GM19468 (cell line): ENCODE measurements at regions not wholly inside any gene's neighbourhood (a gene's known extent, or its start where the extent isn't known, plus 50 kb on each side); places are given as distances from the start of the nearest gene placed in this dataset.

Experiments used
- ATAC-seq: cut with Tn5 transposase; IDR thresholded peaks from one replicate; pipeline ENCODE4 v1.9.1; 2021; ENCODE audit warnings: mild to moderate bottlenecking, moderate library complexity, moderate number of reproducible peaks; ENCODE audit not compliant: unreplicated experiment; ENCODE audit errors: extremely low read depth

DNA sequence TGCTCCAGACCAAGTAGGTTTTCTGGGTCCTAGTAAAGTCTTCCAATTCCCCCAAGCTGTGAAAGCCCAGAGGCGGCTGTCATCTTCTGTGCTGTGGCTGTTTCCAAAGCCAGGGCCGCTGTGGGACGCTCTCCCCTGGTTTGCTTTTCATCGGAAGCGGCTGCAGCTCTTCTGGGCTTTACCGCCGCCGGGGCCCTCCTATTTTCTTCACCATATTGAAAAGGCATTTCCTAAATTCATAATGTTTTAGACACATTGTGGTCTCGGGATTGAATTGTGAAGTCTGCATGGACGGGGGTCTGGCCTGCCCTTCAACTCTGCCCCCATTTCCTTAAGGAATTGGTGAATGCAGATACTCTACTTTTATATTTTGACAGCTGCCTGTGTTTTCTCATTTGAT is 551.4 kb upstream of the MGMT start:
- no peak for ATAC-seq

- ATAC-seq, result no peak
These were observed 550.7 kb upstream of the MGMT start for GRCh38 chr10:128916383-128916782.

DNA sequence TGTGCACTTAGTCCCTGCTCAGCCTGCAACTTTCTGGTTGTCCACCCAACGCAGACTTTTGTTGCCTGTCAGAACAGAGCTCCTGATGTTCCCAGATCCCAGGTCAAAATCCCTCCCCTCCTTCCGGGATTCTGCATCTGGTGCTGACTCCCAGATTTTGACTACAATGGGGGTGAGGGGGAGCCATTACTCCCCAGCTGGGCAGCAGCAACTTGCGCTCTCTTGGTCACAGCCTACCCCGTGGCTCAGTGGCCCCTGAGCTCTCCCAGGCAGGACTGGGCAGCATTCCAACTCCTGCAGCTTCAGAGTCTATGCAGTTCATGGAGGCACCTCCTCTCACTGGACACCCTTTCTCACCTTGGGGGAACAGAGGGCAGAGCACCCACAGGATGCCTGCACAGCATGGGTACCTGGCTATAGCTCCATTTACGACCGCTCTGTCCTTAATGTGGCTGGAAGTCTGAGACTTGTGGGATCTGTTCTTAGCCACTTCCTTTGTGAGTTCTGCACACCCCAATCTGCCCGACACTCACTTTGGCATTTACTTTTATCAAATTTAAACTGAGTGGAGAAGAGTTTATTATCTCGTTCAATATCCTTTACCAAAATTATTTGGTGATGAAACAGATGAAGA is 545.5 kb upstream of the MGMT start:
- ATAC-seq, result no peak

DNA sequence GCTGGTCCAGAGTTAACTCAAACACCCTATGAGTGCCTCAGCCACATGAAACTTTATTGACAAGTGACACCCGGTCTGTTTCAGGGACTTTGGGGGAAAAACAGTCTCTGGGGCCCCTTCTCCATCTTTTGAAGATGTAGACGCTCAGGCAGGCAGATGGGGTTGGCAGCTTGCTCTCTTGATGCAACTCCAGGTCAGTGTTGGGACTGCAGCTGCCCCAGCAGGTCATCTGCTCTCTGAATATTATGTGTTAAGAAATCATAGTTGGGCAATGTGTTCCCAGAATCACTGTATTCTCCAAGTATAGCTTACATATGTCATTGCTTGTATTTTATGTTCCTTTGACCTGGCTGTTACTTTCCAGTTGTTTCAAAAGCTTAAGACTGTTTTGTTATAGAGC is 544.9 kb upstream of the MGMT start:
- ATAC-seq, result no peak

GRCh38 chr10:128922619-128923196 is 544.3 kb upstream of the MGMT start:
- ATAC-seq, result no peak

DNA sequence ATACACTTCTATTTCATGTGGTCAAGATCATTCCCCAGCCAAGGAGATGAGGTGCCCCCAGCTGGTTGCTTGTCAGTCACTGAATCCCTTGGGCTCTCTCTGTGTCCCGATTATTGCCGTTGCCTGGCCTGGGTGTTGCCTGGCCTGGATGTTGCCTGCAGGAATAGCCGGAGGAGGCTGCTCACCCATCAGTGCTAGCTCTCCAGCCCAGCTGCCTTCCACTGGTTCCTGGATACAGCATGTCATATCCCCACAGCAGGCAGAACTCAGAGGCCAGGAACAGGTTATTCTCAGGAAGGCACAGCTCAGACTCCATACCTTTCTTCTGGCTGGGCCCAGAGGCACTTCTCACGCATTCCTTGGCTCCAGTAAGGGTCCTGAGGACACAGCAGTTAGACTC is 542.1 kb upstream of the MGMT start:
- no peak for ATAC-seq

- no peak for ATAC-seq
These were observed 540.3 kb upstream of the MGMT start for GRCh38 chr10:128926711-128927110.

DNA sequence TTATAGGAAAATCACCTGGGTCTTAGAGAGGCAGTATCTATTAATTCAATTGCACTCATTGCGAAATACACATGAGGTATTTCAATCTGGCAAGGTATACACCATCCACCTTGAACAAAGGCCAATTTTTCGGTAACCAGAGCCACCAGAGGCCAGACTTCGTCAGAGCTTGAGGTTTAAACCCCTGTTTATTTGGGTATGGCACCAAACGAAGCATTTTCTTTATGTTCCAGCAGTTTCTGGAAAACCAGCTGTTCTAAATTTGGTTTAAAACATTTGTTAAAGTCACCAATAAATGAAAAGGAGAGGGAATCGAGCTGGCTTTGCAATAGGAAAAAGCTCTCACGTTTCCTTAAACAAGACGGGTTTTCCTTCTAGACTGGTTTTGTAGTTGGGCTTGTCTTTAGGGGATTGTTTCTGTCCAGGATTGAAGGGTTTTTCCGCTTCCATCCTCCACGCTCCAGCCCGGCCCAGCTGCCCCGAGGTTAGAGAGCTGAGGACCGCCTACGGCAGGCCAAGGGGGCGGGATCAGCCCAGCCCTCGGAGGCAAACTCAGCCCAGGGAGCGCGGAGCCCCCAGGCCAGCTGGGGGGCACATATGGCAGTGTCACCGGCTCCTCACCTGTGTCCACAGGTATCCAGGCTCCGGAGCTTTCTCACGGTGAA is 539.4 kb upstream of the MGMT start:
- no peak for ATAC-seq

DNA sequence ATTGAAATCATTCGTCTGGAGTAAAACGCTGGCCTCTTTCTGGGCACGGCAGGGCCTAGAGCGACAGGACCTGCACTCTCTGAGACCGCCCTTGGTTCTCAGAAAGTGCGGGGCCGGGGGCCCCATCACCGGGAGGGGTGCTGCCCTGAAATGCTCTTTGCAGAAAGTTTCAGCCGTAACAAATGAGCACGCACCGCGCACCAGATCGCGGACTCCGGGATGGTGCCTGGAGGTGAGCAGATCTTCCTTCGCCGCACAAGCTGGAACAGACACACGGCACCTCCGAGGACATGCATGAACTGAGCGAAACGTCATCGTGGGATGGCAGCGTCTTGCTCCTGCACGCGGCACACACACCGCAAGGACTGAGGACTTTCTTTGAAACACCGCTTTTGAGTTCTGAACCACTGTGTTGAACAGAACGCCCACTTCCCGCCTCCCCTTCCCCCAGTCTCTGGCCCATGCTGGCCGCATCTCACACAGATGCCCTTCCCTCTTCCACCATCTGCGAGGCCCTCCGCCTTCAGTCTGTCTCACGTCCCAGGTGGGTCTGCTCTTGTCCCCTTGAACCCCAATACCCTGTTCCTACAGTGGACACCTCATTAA is 538.7 kb upstream of the MGMT start:
- ATAC-seq, result no peak

DNA sequence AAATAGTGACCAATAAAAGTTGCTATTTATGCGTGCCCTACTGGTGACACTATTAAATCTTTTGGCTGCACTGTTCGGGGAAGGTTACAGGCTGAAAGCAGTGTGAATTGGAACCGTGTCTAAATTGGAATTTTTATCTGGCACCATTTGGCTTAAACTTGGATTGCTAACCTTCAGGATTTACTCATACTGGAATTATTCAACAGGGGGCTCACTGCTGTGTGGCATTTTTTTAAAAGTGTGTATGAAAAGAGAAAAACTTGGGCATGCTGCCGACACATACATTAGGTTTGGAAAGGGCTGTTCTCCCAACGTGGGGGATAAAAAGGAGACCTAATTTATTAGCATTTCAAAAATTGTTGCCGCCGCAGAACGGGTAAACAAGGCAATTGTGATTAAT is 537.9 kb upstream of the MGMT start:
- ATAC-seq, result no peak

DNA sequence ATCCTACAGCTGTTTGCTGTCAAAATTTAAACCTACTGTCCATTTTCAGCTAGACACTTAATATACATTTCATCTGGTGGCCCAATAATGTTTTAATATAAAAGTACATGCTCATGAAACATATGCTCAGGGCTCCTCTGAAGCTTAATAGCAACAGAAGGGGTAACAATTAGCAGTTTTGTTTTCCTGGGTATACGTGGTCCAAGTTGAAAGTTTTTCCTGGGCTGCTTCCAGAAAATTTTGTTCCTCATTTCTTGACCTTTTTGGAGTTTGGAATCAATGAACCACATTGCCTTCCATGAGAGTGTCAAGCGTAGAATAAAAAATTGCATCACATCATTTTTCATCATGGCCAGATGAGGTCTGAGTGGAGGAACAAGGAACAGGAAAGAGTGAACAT is 537.3 kb upstream of the MGMT start:
- no peak for ATAC-seq

DNA sequence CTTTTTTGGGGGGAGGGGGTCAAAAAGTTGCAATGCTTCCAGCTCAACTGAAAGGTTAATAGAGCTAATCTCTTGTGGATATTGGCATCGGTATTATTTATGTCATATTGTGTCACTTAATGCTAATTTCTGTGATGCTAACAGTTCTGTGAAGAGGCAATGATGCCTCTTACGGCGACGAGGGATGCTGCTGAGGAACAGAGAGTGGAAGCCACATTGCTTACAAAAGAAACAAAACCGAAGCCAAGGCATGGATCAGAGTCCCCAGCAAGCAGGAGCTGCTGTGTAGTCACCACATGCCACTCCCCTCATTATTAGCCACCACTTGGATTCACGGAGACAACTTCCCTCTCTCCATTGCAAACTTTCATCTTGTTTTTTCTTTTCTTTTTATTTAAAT is 536.5 kb upstream of the MGMT start:
- no peak for ATAC-seq

DNA sequence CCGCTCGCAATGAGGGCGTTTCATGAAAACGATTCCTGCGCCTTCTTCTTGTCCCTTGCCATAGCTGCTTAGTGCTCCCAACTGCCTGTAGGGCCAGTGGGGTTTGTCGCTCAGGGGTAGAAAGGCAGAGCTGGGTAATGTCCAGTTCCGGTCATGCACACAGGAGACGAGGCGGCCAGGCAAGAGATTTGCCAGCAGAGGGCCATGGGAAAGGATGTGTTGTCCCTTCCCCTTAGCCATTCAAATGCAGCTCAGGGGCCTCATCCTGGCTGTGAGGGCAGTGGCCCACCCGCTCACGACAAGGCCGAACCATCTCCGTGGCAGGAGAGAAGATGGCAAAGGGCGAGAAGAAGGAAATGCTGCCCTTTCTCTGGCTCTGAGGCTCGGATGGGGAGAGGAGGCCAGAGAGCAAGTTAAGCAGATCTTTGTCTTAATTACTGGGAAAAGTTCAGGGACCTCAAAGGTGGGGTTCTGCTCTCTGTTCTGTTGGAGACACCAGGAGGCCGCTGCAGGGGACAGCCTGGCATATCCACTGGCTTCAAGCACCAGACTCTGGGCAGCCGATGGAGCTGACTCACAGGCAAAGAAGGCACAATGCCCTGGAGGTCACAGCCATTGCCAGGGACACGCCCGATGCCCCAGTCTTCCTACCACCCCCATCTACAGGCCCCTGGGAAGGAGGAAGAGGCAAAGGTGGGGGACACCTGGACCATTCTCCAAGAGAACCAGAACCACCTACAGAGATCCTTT is 534.8 kb upstream of the MGMT start:
- ATAC-seq, result no peak

- ATAC-seq, result no peak
These were observed 532.5 kb upstream of the MGMT start for GRCh38 chr10:128934492-128934891.

GRCh38 chr10:128936392-128936791 is 530.6 kb upstream of the MGMT start:
- ATAC-seq, result no peak

GRCh38 chr10:128938558-128938957 is 528.5 kb upstream of the MGMT start:
- no peak for ATAC-seq

DNA sequence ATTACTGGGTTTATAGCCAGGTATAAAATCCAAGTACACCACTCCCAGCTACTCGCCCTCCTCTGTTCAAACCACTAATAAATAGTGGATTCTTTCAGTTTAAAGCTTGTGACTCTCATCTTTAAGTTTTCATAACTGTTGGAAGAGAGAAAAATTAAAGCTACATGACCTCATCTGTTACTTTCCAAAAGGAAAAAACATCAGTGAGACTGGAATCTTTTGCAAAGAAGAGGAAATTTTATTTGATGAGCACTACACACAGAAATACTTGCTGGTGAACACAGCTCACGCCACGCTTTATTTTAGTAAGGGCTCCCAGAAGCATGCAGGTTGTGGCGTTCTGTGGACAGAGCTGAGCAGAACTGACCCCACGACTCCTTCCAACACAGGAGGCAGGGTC is 527.0 kb upstream of the MGMT start:
- no peak for ATAC-seq

- no peak for ATAC-seq
These were observed 523.9 kb upstream of the MGMT start for GRCh38 chr10:128943111-128943510.

DNA sequence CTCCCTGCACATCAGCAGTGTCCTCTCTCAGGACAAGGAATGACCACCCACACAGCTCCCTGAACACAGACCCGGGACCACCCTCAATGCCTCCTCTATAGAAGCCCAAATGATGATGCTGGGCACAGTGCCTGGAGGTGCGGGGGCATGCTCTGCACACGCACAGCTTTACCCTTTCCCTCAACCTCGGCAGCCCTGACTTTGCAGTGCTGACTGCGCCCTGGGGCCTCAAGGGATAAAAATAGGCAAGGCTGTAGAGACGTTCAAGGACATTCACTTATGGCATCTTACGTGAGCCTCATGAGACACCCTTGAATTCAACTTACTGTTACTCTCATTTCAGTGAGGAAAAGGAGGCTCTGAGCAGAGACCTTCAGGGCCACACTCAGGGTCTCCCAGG is 521.6 kb upstream of the MGMT start:
- ATAC-seq, result no peak

DNA sequence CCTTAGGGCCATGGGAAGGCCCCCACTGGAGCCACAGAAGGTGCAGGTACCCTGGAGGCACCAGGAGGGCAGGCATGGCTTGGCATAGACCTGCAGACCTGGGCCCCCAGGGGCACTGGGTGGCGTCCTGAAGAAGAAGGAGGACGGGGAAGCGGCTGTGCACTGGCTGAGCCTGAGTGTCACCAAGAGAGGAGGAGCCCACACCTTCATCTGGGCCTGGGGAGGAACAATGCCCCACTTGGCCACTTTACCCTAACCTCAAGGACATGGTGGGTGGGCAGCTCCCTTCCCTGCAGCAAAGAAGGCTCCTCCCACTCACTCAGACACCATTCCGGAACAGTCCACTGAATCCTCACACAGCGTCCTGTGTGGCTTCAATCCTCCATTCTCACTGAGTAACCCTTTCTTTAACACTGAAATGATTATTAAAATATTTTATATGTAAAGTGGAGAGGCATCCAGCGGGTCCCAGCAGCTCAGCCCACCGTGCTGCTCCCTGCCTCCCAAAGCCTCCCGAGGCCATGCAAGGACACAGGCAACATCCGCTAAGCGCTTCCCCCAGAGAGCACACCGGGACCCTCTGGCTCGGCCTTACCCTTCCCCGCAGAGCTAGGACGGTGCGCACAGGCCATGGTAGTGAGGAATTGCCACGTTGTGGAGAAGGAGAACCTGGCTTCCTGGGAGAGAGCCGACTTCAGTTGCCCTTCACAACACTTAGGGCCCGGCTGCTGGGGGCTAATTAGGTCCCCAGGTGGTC is 516.7 kb upstream of the MGMT start:
- no peak for ATAC-seq
